ENCODE measurements at regions not wholly inside any gene's neighbourhood (a gene's known extent, or its start where the extent isn't known, plus 50 kb on each side); places are given as distances from the start of the nearest gene placed in this dataset.

DNA sequence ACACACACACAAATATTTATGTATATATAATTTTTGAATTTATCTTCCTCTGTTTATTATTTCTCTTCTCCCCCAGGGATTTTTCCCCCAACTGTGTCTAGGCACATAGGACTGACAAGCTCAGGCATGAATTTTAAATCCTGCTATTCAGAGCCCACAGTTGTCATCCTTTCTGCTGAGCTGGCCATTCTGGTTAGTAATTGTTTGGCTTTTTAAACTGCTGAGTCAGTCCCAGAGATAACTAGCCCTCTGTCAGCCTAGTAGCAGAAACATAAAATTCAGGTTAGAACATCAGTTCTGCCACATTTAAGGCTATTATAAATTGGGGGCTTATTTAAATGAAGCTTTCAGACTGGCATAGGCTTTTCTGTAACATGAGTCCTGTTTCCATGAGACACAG is 151.7 kb upstream of the MAOA start:
- H2AFZ ChIP-seq (ENCODE audit: low read length), result no peak overlapping the region
- H3F3A ChIP-seq (ENCODE audit: low read depth), result no peaks in the 10 kb centered on the region
- H3K9me3 ChIP-seq (ENCODE audit: insufficient read depth, low read depth, low read length), result no peaks in the 10 kb centered on the region
- H3K79me2 ChIP-seq (ENCODE audit: insufficient read depth, low read length), result no peaks in the 10 kb centered on the region
- TF ChIP-seq, protein P1, sequence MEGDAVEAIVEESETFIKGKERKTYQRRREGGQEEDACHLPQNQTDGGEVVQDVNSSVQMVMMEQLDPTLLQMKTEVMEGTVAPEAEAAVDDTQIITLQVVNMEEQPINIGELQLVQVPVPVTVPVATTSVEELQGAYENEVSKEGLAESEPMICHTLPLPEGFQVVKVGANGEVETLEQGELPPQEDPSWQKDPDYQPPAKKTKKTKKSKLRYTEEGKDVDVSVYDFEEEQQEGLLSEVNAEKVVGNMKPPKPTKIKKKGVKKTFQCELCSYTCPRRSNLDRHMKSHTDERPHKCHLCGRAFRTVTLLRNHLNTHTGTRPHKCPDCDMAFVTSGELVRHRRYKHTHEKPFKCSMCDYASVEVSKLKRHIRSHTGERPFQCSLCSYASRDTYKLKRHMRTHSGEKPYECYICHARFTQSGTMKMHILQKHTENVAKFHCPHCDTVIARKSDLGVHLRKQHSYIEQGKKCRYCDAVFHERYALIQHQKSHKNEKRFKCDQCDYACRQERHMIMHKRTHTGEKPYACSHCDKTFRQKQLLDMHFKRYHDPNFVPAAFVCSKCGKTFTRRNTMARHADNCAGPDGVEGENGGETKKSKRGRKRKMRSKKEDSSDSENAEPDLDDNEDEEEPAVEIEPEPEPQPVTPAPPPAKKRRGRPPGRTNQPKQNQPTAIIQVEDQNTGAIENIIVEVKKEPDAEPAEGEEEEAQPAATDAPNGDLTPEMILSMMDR (conservative IDR thresholded peaks at IDR 0.05; ENCODE audit: low read length), result no peak
- H3K27me3 ChIP-seq (ENCODE audit: insufficient read depth, low read length, poor library complexity, severe bottlenecking), result no peaks in the 10 kb centered on the region
- no peaks in the 10 kb centered on the region for H3K36me3 ChIP-seq (ENCODE audit: insufficient read depth, low read length)
- no peak overlapping the region for H3K9ac ChIP-seq (ENCODE audit: low read depth, low read length, poor library complexity, severe bottlenecking)
- no peaks in the 10 kb centered on the region for H3K9me2 ChIP-seq (replicated peaks; ENCODE audit: low read depth, low read length)
- peaks cover 6% of the 10 kb centered on the region for H3K4me1 ChIP-seq (ENCODE audit: insufficient read depth, low read length, poor library complexity, severe bottlenecking)
- no peaks in the 10 kb centered on the region for H4K20me1 ChIP-seq (ENCODE audit: insufficient read depth, low read length, poor library complexity, severe bottlenecking)
- H3K4me2 ChIP-seq (ENCODE audit: low read depth, low read length, poor library complexity, severe bottlenecking), result no peak overlapping the region
- H3K4me3 ChIP-seq (ENCODE audit: low read length, poor library complexity, severe bottlenecking), result no peak overlapping the region

DNA sequence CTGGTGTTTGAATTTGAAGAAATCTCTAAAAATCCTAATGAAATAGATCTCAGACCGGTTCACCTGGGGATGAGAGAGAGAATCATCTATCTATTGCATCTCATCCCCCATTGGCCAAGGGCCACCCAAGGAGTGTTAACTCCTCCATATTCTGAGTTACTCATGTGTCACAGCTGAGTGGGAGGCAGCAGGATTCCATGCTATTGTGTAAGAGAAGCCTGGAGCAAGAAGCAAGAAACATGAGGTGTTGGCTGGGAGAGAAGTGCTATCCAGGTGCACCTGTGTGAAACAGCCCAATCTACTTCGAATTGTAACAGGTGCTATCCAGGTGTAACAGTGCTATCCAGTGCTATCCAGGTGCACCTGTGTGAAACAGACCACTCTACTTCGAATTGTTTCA is 150.3 kb upstream of the MAOA start:
- Histone ChIP-seq H3K79me2 (ENCODE audit: insufficient read depth, low read length) (no peaks in the 10 kb centered on the region), H3K36me3 (ENCODE audit: insufficient read depth, low read length) (no peaks in the 10 kb centered on the region), H2AFZ (ENCODE audit: low read length) (no peak overlapping the region), H3K27me3 (ENCODE audit: insufficient read depth, low read length, poor library complexity, severe bottlenecking) (no peaks in the 10 kb centered on the region), H3K9me3 (ENCODE audit: insufficient read depth, low read depth, low read length) (no peaks in the 10 kb centered on the region), H3K4me1 (ENCODE audit: insufficient read depth, low read length, poor library complexity, severe bottlenecking) (peaks cover 6% of the 10 kb centered on the region), H4K20me1 (ENCODE audit: insufficient read depth, low read length, poor library complexity, severe bottlenecking) (no peaks in the 10 kb centered on the region), H3K9ac (ENCODE audit: low read depth, low read length, poor library complexity, severe bottlenecking) (no peak overlapping the region), H3K9me2 (replicated peaks; ENCODE audit: low read depth, low read length) (no peaks in the 10 kb centered on the region), H3K4me2 (ENCODE audit: low read depth, low read length, poor library complexity, severe bottlenecking) (no peak overlapping the region), H3F3A (ENCODE audit: low read depth) (no peaks in the 10 kb centered on the region), H3K4me3 (ENCODE audit: low read length, poor library complexity, severe bottlenecking) (no peak overlapping the region)
- TF ChIP-seq, protein P1 (conservative IDR thresholded peaks at IDR 0.05; ENCODE audit: low read length), result no peak
- no peak for TF ChIP-seq EZH2phosphoT487 (IDR thresholded peaks at IDR 0.05; ENCODE audit: borderline replicate concordance)

DNA sequence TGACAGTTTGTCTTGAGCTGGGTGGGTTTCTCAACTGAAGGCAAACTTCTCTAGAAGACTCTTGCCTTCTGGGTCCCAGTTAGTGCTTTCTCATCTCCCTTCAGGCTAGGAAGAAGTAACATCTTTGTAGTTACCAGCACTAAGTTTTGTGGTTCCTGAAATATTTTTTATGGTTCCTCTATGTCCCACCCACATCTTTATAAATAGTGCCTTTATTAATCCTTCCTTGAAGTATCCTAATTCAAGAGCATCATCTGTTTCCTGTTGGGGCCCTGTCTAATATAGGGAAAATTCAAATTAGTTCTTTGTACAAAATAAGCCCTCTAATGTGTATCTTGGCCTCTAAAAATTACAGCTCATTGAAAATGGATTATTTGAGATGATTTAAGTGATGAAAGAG is 147.4 kb upstream of the MAOA start:
- no peak overlapping the region for H3K4me2 ChIP-seq (ENCODE audit: low read depth, low read length, poor library complexity, severe bottlenecking)
- H3K9ac ChIP-seq (ENCODE audit: low read depth, low read length, poor library complexity, severe bottlenecking), result no peak overlapping the region
- H3K9me2 ChIP-seq (replicated peaks; ENCODE audit: low read depth, low read length), result no peaks in the 10 kb centered on the region

More for the DNA sequence above, 147.4 kb upstream of the MAOA start:
- Histone ChIP-seq H3F3A (ENCODE audit: low read depth) (no peaks in the 10 kb centered on the region), H3K9me3 (ENCODE audit: insufficient read depth, low read depth, low read length) (no peaks in the 10 kb centered on the region), H3K36me3 (ENCODE audit: insufficient read depth, low read length) (no peaks in the 10 kb centered on the region), H4K20me1 (ENCODE audit: insufficient read depth, low read length, poor library complexity, severe bottlenecking) (no peaks in the 10 kb centered on the region), H2AFZ (ENCODE audit: low read length) (no peak overlapping the region), H3K4me1 (ENCODE audit: insufficient read depth, low read length, poor library complexity, severe bottlenecking) (peaks cover 6% of the 10 kb centered on the region), H3K4me3 (ENCODE audit: low read length, poor library complexity, severe bottlenecking) (no peak overlapping the region), H3K79me2 (ENCODE audit: insufficient read depth, low read length) (no peaks in the 10 kb centered on the region), H3K27me3 (ENCODE audit: insufficient read depth, low read length, poor library complexity, severe bottlenecking) (no peaks in the 10 kb centered on the region)
- TF ChIP-seq, protein P1 (conservative IDR thresholded peaks at IDR 0.05; ENCODE audit: low read length), result no peak
- TF ChIP-seq EZH2phosphoT487 (IDR thresholded peaks at IDR 0.05; ENCODE audit: borderline replicate concordance), result no peak
